Muscle of leg (tissue), 3 donors: ENCODE measurements at regions not wholly inside any gene's neighbourhood (a gene's known extent, or its start where the extent isn't known, plus 50 kb on each side); places are given as distances from the start of the nearest gene placed in this dataset.

Experiments
- DNase-seq: peaks from one replicate; pipeline ENCODE4 v3.0.0; 2013
- H3K27ac ChIP-seq: one replicate; pipeline ENCODE4 v1.5.1; 2013; ENCODE audit warnings: mild to moderate bottlenecking, low read length, control low read depth
- H3K27me3 ChIP-seq: one replicate; pipeline ENCODE4 v1.6.1; 2013; ENCODE audit warnings: low read length; ENCODE audit not compliant: control insufficient read depth, insufficient read depth
- H3K36me3 ChIP-seq: one replicate; pipeline ENCODE4 v1.6.1; 2013; ENCODE audit warnings: low read length; ENCODE audit not compliant: control insufficient read depth, insufficient read depth
- H3K4me1 ChIP-seq: one replicate; pipeline ENCODE4 v1.6.1; 2013; ENCODE audit warnings: low read length; ENCODE audit not compliant: control insufficient read depth, insufficient read depth
- H3K4me3 ChIP-seq: one replicate; pipeline ENCODE4 v1.5.1; 2013; ENCODE audit warnings: low read length, control low read depth
- H3K9me3 ChIP-seq: replicated peaks from 2 replicates; pipeline ENCODE4 v1.6.1; 2013; ENCODE audit warnings: low read depth, low read length; ENCODE audit not compliant: control insufficient read depth
- WGBS: methylation state at CpG from one replicate; pipeline ENCODE4 v1.1.5; 2013; ENCODE audit warnings: missing lambda C conversion rate; ENCODE audit not compliant: insufficient coverage; 5-methylcytosine and 5-hydroxymethylcytosine counted together

- no peaks in the 10 kb centered on the region for H3K9me3 ChIP-seq
- no peak for DNase-seq
- no peaks in the 10 kb centered on the region for H3K4me1 ChIP-seq
- no peak overlapping the region for H3K27ac ChIP-seq
- no CpG with 5 or more reads among the region's 3 CpGs for WGBS
- no peaks in the 10 kb centered on the region for H3K36me3 ChIP-seq
- H3K27me3 ChIP-seq: no peaks in the 10 kb centered on the region
- H3K4me3 ChIP-seq: no peak overlapping the region
These were observed 1151.4 kb upstream of the PABPC4L start for GRCh38 chr4:135353008-135353407.

DNA sequence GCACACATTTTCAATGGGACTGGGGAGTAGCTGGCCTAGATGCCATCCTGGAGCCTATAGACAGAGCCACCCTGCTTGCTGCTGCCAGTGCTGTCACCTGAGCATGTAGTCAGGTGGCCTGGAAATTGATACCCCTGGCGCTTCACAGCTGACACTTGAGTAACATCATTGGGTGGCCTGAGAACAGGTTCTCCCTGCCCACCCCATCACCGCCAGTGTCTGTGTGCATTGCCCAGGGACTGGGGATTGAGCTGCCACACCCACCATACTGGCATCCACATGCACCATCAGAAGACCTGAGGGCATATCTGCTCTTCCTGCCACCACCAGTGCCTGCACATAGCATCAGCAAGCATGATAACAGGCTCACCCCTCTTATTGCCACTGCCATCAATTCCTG, 1142.9 kb upstream of the PABPC4L start:
- Histone ChIP-seq H3K27me3 (no peaks in the 10 kb centered on the region), H3K36me3 (no peaks in the 10 kb centered on the region), H3K4me1 (no peaks in the 10 kb centered on the region), H3K9me3 (peaks cover 3% of the 10 kb centered on the region), H3K27ac (no peak overlapping the region), H3K4me3 (no peak overlapping the region)
- WGBS: 89% methylated on average over 2 of the region's 2 CpGs
- DNase-seq: no peak

DNA sequence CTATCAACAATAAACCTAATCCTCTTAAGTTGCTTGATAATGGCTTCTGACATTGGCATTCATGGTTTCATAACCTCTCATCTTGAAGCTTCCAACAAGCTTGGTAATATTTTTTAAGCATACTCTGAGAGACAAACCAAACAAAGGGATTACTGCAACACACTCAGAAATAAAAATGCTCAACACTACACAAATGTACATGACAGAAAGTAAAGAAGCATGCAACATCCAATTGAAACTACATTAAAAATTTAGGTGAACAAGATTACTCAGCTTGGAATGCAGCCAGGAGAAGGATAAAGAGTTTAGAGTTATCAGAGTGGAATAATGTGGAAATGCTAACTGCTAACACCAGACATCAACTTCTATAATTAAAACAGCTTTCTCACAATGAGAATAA, 1136.6 kb upstream of the PABPC4L start:
- H3K27ac ChIP-seq: no peak overlapping the region
- DNase-seq: no peak
- H3K27me3 ChIP-seq: no peaks in the 10 kb centered on the region
- H3K36me3 ChIP-seq: no peaks in the 10 kb centered on the region
- no peaks in the 10 kb centered on the region for H3K4me1 ChIP-seq
- no peak overlapping the region for H3K4me3 ChIP-seq
- no peaks in the 10 kb centered on the region for H3K9me3 ChIP-seq

- Histone ChIP-seq H3K27ac (no peak overlapping the region), H3K4me3 (no peak overlapping the region), H3K9me3 (no peaks in the 10 kb centered on the region), H3K36me3 (no peaks in the 10 kb centered on the region), H3K27me3 (no peaks in the 10 kb centered on the region), H3K4me1 (no peaks in the 10 kb centered on the region)
- 71% methylated on average over 1 of the region's 2 CpGs for WGBS
- DNase-seq: no peak
These were observed 1123.7 kb upstream of the PABPC4L start for GRCh38 chr4:135325264-135325663.

DNA sequence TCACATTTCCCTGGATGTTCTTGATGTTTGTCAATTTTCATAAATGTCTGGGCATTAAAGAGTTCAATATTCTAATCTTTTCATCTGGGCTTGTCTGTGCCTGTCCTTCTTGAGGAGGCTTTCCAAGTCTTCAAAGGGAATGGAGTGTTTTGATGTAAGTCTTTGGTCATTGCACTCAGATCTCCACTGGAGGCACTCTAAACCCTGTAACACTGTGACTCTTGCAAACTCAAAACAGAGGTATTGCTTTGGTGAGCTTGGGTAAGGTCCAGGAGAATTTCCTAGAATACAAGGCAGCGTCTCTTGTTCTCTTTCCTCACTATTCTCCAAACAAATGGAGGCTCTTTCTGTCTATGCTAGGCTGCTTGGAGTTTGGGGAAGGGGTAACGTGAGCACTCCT, 1118.1 kb upstream of the PABPC4L start:
- no peak overlapping the region for H3K27ac ChIP-seq
- H3K9me3 ChIP-seq: no peaks in the 10 kb centered on the region
- WGBS: no CpG with 5 or more reads among the region's 2 CpGs

GRCh38 chr4:135316266-135316779, 1114.7 kb upstream of the PABPC4L start:
- Histone ChIP-seq H3K36me3 (no peaks in the 10 kb centered on the region), H3K9me3 (no peaks in the 10 kb centered on the region), H3K4me1 (no peaks in the 10 kb centered on the region), H3K4me3 (no peak overlapping the region), H3K27ac (no peak overlapping the region), H3K27me3 (no peaks in the 10 kb centered on the region)
- DNase-seq: no peak
- whole genome bisulfite sequencing: 90% methylated on average over 2 of the region's 7 CpGs

More for the DNA sequence above, 1118.1 kb upstream of the PABPC4L start:
- Histone ChIP-seq H3K27me3 (no peaks in the 10 kb centered on the region), H3K36me3 (no peaks in the 10 kb centered on the region), H3K4me1 (no peaks in the 10 kb centered on the region), H3K4me3 (no peak overlapping the region)
- DNase-seq: no peak

GRCh38 chr4:135290136-135290535, 1088.5 kb upstream of the PABPC4L start:
- DNase-seq: no peak
- Histone ChIP-seq H3K36me3 (no peaks in the 10 kb centered on the region), H3K4me1 (no peaks in the 10 kb centered on the region), H3K4me3 (no peak overlapping the region), H3K27ac (no peak overlapping the region), H3K27me3 (no peaks in the 10 kb centered on the region), H3K9me3 (peaks cover 3% of the 10 kb centered on the region)
- 45% methylated on average over 2 of the region's 2 CpGs for WGBS

DNA sequence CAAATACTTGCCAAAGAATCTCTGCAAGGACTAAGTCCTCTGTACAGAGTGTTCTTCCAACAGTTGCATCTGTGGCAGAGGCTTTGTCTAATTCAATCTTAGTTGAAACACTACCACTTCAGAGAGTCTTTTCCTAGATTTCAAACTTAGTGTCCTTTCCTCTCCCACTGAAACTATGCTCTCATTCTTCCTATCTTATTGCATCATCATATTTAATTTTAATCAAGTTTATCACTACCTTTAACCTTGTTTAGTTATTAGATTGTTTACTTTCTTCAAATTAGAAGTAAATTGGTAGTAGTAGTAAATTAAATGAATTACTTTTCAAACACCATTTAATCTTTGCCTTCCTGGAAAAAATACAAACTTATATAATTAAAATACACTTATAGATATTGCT, 1082.3 kb upstream of the PABPC4L start:
- DNase-seq: no peak
- Histone ChIP-seq H3K27ac (no peak overlapping the region), H3K9me3 (peaks cover 3% of the 10 kb centered on the region), H3K27me3 (no peaks in the 10 kb centered on the region), H3K36me3 (no peaks in the 10 kb centered on the region), H3K4me3 (no peak overlapping the region), H3K4me1 (no peaks in the 10 kb centered on the region)

DNA sequence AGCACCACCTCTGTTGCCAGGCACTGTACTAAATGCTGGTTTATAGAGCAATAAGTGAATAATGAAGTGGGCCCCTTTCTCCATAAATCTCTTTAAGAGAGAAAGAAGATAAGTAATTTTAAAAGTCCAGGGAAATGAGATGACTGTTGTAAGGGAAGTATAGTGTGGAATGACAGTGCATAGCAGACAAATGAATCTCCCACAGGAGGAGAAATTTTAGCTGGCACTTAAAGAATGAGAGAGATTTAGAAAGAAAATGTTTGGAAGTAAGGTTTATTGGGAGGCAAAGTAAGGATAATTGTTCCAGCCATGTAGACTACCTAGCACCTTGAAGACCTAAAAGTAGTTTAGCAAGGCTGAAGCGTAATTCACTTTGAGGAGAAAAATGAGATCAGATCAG, 1081.1 kb upstream of the PABPC4L start:
- no peaks in the 10 kb centered on the region for H3K36me3 ChIP-seq
- DNase-seq: no peak
- H3K27me3 ChIP-seq: no peaks in the 10 kb centered on the region
- H3K4me3 ChIP-seq: no peak overlapping the region
- peaks cover 3% of the 10 kb centered on the region for H3K9me3 ChIP-seq
- H3K27ac ChIP-seq: no peak overlapping the region
- 93% methylated on average over 1 of the region's 1 CpG for WGBS
- no peaks in the 10 kb centered on the region for H3K4me1 ChIP-seq

DNA sequence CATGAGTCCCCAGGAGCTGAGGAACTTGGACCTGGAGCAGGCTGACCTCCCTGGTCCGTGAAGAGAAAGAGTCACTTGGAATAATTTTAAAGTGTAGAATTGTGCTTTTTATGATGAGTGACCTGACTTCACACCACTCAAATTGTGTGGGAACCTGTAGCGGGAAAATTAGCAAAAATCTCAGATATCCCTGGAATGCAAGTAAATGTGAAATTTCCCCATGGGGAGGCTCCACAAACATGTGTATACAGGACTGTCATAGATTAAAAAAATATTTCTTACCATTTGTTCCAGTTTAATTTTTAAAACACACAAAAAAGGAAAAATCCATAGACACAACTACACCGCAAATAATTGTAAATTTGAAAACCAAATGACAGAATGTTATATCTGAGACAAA, 1079.6 kb upstream of the PABPC4L start:
- no CpG with 5 or more reads among the region's 3 CpGs for WGBS
- no peaks in the 10 kb centered on the region for H3K4me1 ChIP-seq
- H3K27ac ChIP-seq: no peak overlapping the region
- peaks cover under 1% of the 10 kb centered on the region for H3K9me3 ChIP-seq
- no peak overlapping the region for H3K4me3 ChIP-seq
- DNase-seq: no peak
- no peaks in the 10 kb centered on the region for H3K36me3 ChIP-seq
- no peaks in the 10 kb centered on the region for H3K27me3 ChIP-seq

GRCh38 chr4:135277980-135278315, 1076.4 kb upstream of the PABPC4L start:
- no peaks in the 10 kb centered on the region for H3K27me3 ChIP-seq
- no peaks in the 10 kb centered on the region for H3K9me3 ChIP-seq
- no peaks in the 10 kb centered on the region for H3K36me3 ChIP-seq
- no peaks in the 10 kb centered on the region for H3K4me1 ChIP-seq
- H3K4me3 ChIP-seq: no peak overlapping the region
- H3K27ac ChIP-seq: no peak overlapping the region
- no CpG with 5 or more reads among the region's 2 CpGs for WGBS
- DNase-seq: no peak
